GM19395 (cell line): ENCODE measurements at regions not wholly inside any gene's neighbourhood (a gene's known extent, or its start where the extent isn't known, plus 50 kb on each side); places are given as distances from the start of the nearest gene placed in this dataset.
A peak's percentile ranks its signal among the peaks of the same experiment; 100 is the strongest.

Source experiments
- ATAC-seq: cut with Tn5 transposase; IDR thresholded peaks from one replicate; pipeline ENCODE4 v1.9.1; 2021; ENCODE audit warnings: mild to moderate bottlenecking, moderate library complexity; ENCODE audit not compliant: unreplicated experiment

DNA sequence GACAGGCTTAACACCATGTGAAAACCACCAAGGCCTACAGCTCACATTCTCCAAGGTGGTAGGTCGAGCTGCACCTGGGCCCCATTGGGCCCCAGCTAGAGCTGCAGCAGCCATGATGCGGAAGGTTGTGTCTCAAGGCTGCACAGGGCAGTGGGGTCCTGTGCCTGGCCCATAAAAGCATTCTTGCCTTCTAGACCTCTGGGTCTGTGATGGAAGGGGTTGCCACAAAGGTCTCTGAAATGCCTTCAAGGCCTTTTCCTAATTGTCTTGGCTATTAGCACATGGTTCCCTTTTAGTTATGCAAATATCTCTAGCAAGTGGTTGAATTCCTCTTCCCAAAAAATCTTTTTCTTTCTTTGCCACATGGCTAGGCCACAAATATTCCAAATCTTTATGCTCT, 52.5 kb upstream of the C11orf58 start:
- no peak for ATAC-seq

DNA sequence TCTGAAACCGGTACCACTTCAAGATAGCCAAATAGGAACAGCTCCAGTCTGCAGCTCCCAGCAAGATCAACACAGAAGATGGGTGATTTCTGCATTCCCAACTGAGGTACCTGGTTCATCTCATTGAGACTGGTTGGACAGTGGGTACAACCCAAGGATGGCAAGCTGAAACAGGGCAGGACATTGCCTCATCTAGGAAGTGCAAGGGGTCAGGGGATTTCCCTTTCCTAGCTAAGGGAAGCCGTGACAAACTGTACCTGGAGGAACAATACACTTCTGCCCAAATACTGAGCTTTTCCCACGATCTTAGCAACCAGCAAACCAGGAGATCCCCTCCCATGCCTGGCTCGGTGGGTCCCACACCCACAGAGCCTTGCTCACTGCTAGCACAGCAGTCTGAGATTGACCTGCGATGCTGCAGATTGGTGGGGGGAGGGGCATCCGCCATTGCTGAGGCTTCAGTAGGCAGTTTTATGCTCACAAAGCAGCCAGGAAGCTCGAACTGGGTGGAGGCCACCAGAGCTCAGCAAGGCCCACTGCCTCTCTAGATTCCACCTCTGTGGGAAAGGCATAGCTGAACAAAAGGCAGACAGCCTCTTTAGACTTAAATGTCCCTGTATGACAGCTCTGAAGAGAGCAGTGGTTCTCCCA, 59.9 kb upstream of the C11orf58 start:
- ATAC-seq = no peak

DNA sequence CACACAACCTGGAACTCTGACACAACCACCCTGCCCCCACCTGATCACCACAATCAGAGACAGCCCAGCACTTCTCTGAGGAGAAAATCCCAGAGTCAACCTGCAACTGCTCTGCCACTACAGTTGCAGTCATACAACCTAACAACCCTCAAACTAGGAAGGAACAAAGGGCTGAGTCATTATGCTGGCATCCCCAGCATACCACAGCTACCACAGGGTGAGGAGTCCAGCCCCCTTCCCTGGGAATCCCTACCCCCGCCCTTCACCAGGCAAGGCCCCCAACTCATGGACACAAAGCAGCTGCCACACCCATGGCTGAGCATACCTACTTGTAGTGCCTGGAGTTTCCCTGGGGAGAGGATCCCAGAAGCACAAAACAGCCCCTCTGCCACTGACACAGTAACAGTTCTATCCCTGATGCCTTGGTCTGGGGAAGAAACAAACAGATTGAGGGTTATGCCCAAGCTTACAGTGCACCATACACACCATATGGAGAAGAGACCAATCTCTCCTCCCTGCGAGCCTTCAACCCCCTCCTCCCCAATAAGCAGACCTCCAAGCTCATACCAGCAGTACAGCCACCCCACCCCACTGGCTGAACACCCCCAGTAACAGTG, 68.5 kb upstream of the C11orf58 start:
- no peak for ATAC-seq

DNA sequence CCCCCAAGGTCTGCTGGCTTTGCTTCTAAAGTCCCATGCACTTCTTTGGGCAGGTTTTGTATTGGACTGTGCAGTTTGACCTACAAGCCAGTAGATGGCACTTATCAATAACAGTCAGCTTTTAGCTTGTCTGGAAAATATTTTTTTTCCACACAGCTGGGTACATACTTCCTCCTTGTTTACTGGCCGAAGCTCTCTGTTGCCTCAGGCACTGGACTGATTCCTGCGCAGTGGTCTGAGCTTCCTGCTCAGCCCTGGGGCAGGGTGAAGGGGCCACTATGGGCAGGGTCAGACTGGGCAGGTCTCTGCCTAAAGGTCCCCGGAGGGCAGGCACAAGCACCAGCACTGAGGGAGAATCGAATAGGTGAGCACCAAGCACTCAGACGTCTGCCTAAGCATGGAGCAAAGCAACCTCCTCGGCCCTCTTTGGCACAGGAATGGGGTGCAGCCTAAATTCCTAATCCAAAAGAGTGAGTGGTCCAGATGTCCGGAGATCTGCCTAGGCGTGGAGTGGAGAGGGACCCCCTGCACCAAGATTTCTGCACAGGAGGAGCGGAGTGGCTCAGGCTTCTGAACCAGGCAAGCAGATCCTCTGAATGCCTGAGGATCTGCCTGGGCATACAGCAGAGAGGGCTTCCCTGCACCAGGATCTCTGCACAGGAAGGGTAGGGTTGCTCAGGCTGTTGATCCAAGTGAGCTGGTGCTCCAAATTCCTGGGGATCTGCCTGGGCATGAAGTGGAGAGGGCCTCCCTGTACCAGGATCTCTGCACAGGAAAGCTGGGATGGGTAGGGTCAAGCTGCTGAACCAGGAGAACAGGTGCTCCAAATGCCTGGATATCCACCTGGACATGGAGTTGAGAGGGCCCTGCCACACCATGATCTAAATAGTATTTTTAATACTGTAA, 105.9 kb upstream of the C11orf58 start:
- ATAC-seq = peak; percentile 57

DNA sequence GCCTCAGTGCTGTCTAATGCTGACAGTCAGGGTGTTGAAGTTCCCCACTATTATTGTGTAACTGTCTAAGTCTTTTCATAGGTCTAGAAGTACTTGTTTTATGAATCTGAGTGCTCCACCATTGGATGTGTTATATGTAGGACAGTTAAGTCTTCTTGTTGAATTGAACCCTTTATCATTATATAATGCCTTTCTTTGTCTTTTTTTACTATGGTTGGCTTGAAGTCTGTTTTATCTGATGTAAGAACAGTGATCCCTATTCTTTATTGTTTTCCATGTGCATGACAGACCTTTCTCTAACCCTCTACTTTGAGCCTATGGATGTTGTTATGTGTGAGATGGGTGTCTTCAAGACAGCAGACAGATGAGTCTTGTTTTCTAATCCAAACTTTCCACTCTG, 107.8 kb upstream of the C11orf58 start:
- ATAC-seq = no peak

DNA sequence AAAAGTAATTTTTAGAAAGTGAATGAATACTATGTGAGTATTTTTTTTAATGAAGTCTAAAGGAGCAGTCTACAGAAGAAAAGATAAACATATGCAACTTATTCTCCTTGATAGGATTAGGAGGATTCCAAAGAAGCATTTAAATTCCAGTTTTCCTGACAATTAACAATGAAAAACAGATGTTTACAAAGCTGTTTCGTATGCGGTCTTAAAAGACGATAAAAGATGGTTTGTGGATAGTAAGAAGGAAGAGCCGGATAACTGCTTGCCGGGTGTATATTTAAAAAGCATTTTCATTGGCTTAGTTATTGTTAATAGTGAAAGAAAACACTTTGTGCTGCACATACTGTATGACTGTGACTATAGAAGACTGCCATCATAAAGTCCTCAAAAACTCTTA, 120.0 kb upstream of the C11orf58 start:
- ATAC-seq = no peak

DNA sequence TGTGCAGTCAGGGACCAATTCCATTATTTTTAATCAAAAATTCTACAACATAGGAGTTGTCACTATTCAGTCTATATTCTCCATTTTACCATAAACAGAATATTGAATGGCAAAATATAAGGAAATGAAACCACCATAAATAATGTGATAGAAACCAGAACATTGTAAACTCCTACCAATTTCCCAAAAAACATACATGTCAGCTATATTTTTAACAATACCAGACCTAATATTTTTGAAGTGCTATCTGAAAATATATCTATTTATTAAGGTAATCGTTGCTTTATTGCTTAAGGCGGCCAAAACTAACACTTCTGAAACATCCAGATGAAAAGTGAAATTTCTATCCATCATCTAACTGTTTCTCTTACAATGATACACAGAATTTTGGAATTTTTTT, 123.0 kb upstream of the C11orf58 start:
- ATAC-seq = no peak

DNA sequence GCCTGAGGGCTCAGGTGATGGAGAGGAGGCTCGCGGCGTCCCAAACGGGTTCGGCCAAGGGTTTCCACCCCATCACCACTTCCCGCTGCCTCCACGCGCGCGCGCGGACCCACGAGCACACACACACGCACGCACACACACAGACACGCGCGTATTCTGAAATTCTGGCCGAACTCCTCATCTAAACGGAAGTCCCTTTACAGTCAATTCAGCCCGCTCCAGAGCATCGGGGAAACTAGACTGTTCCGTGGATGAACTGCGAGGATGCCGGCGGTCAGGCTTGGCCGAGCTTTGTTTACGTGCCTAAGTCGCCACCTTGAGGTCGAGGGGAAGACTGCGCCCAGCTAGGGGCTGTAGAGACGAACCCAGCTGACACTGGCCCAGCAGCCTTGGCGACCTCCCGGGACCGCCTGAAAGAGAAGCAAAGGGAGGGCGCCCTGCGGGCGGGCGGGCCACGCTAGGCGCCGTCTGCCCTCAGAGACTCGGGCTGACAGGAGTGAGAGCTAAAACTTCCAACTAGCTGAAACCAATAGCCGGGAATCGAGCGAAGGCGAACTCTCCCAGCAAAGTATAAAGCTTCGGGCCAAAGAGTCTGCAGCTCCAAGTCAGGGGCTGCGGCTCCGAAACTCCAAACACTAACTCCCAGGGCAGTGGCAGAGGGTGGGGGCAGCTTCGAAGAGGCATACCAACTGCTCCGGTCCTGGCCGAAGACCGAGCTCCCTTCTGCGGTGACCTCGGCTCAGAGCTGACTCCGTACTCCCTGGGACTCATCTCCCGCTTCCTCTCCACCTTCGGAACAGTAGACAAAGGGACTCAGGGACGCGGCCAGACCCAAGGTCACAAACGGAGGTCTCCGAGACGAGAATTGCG, 124.7 kb upstream of the C11orf58 start:
- peak; percentile 100 for ATAC-seq

DNA sequence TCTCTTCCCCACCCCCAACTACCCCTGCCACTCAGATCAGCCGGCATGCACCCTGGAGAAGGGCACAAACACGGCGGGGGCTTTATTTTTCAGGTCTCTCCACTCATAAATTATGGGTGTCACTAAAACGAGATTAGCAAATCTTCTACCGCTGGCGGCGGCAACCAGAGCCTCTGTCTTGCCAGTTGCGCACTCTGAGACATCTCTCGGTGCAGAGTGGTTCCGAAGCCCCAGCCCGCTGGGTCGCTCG, 125.3 kb upstream of the C11orf58 start:
- peak; percentile 4 for ATAC-seq

DNA sequence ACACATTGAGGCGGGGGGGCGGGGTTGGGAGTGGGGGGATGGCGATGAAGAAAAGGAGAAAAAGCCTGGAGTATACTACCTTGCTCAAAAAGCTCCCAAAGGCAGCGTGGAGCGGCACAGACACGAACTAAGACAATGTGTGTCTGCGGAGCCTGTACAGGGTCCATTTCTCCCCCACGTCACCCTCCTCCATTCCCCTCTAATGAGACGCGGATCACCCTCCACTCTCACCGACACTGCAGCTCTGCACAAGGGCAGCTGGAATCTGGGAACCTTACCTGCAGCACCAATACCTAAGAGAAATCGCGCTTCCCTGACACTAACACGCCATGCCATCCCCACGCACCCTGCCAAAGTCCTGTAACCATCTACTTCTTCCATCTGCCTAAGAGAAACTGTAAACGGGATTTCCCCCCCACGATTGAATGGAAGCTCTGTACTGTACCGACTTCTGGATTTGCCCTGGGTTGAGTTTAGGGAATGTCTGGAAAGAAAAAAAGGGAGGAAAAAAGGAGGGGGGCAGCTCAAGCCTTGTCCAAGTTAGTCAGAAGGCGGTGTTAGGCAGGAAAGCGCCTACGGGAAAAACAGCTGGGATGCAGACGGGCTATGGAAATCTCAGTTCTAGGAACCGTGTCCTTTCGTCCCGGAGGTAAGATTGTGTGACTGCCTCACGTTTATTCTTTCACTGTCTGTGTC, 125.7 kb upstream of the C11orf58 start:
- no peak for ATAC-seq

DNA sequence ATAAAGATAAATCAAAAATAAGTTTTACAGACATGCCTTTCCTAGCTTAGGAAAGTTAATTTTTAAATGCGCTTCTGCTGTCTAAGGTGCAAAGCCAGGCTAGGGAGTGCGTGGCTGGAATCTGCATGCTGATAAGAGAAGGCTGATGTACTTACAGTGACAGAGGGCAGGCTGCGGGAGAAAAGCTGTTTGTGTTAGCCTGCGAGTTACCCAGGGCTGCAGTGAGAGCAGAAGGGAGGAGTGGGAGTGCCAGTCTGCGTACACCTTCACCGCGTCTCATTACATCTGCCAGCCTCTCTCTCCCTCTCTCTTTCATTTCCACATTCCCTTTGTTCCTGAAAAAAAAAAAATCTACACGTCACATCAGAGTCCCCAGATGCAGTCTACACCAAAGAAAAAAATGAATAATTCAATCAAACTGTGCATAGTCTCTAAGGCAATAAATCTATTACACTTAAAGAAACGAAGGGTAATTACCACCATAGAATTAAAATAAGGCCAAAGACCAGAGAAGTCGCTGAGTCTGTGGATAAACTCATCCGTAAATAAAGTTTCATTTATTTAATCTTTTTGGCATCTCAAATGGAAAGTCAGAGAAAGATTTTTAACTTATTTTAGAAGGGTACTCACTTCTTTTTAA, 126.4 kb upstream of the C11orf58 start:
- no peak for ATAC-seq

DNA sequence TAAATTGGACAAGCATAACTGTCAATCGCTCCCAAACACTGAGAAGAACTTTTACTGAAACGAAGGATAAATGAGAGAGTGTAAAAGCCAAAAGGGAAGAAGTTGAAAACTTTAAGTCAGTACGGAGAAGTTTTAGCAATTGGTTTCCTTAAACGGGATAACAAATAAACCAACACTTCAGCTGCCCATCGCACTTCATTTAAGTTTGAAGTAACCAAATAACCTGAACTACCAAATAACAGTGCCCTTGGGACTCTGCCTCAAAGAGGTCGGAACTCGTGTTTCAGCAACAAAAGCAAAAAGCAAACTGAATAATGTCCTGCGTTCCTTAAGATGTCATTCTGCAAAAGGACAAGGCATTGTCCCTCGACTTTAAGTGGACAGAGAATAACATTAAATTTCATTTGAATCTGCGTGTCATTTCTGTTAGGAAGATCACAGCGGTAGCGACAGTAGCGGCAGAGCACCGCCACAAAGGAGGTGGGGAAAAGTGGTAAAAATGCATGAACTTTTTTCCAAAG, 127.0 kb upstream of the C11orf58 start:
- no peak for ATAC-seq

DNA sequence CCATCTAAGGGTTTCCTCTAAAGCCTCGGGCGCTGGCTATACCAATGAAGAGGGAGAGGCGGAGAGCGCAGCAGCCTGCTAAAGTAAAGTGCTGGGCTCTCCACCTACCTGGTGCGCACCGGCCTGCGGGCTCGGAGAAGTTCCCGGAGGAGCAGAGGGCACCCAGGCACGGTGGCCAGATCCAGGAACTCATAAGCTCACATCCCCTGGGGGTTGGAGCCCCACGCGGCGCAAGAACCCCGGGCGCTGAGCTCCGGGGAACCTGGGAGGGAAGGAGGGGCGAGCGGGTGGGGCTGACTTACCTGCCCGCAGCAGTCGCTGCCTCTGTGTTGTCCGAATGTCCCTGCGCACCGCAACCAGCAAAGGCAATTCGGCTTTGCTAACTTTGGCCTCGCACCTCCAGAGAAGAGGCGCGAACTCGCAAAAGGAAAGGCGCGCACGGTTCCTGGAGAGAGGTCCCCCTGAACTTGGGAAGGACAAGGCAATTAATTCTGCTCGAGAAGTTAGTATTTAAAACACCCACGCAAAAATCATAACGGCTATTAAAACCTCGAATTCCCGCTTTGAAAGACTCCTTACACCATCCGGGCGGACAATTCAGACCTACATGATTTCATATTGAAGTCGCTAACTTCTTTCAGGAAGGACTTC, 127.6 kb upstream of the C11orf58 start:
- no peak for ATAC-seq

DNA sequence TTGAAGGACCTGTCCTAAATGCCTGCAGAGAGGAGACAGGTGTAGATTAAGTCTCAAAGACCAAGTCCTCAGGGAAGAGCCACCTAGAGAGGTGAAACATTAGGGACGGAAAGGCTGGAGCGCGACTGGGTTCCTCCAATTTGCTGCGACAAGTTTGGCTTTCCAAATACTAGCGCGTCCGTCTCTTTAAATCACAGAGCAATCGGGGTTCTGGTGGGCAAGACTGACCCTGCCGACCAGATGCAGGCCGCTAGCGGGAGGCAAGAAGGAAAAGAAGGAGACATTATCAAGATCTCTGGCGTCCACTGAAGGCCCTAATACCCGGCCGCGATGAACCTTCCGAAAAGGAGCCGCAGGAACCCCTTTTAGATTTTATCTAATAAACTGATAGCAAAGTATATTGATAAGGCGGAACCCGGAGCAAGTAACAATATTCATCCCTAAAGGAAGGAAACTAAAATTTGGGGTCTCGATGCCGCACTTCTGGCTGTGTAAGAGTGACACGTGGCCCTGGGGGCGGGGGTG, 128.2 kb upstream of the C11orf58 start:
- no peak for ATAC-seq

DNA sequence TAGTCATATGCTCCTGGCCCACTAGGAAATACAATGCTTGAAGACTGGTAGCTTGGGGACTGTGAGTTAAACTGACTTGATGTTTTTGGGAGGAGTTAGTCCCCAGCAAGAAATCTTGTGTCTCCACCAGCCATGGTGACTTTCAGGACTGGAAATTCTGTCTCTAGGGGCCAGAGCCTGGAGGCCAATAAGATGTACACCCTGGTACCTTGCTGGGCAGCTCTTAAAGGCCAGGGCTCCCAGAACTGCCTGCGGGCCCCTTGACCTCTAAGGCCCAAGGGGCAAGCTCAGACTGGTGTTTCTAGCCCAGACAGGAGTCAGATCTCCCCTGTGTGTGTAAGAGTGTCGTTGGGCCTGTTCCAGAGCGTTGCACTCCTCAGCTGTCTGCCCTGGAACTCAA, 128.7 kb upstream of the C11orf58 start:
- ATAC-seq = no peak

DNA sequence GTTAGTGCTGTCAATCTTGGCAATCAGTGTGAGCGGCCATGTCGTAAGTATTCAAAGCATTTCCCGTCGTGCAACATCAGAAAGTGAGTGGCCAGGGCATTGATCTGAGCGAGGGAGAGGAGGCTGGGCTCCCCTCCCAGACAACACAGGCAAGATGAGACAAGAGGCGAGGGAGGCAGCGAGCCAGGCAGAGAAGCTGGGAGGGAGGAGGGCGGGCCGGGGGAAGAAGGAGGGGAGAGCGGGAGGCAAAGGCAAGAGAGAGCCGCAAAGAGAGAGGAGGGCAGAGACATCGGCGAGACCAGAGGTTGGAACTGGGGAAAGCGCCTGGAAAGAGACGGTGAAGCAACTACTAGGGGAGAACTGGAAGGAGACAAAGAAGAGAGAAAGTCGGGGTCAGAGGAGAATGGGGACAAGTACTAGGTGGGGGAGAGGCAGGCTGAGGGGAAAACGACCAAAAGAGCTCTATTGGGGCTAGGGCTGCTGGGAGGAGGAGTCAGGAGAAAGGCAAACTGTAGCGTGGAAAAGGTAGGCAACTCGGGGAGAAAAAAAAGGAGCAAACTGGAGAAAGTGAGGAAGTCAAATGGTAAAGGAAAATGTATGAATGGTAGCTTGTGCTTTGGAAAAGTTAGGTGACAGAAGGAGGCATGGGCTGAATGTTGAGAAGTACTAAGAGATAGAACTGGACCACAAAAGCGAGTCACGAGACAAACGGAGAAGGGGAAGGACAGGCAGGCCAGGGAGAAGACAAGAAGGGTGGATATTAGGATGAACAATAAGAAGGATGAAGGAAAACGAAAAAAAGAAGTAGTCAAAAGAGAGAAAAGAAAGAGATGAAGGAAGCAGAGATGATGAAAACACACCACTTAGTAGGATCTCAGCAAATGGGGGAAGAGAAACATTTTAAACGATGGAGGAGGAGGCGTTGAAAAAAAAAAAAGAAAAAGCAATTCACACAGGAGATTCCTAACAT, 130.5 kb upstream of the C11orf58 start:
- ATAC-seq = no peak

DNA sequence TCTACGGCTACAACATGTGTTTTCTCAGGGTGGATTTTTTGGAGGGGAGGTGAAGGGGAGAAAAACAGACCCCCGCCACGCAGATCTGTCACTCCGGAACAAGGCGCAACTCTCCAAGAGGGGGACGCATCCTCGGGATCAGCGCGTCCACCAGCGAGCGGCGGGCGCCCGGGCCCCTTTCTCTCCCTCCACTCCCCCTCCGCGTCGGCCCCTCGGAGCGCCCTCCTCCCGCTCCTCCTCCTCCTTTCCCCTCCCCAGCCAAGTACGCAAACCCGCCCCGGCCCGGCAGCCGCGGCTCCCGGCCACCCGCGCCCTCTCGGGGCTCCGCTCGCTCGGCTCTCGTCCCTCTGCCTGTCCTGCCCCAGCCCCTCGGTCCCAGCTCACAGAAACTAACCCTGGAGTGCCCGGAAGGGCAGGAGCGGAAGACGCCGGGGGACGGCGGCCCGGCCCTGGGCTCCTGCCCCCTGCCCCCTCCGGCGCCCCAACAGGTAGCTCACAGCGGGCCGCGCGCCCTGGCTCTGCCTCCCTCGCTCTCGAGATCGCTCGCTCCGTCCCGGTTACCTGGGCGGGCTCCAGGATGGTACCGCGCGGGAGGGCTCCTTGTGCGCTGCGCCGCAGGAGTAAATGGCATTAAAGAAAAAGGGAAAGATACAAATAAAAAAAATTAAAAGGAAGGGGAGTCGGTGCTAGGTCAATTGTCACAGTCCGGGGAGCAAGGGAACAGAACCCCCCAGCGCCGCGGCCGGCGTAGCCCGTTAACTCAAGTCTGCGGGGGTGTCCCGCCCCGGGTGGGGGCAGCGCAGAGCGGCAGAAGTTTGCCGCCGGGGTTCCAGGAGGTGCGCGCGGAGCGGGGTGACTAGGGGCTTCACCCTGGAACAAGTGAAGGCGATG, 131.4 kb upstream of the C11orf58 start:
- ATAC-seq = no peak
